Loucy (cell line): ENCODE measurements at regions not wholly inside any gene's neighbourhood (a gene's known extent, or its start where the extent isn't known, plus 50 kb on each side); places are given as distances from the start of the nearest gene placed in this dataset.

Experiments used
- H2AFZ ChIP-seq: fragments of 200-600 bp; sonication (generic); 2 replicates; pipeline ENCODE4 v1.6.0; 2016; ENCODE audit warnings: antibody characterized with exemption, mild to moderate bottlenecking, low read length, moderate library complexity
- H3F3A ChIP-seq: fragments of 200-600 bp; 2 replicates; pipeline ENCODE4 v1.6.0; 2016; ENCODE audit warnings: antibody characterized with exemption, low read depth, mild to moderate bottlenecking
- H3K27me3 ChIP-seq: fragments of 200-600 bp; sonication (generic); 2 replicates; pipeline ENCODE4 v1.6.1; 2014; ENCODE audit warnings: low read length, mild to moderate bottlenecking; ENCODE audit not compliant: insufficient read depth, poor library complexity, severe bottlenecking
- H3K36me3 ChIP-seq: fragments of 200-600 bp; sonication (generic); 2 replicates; pipeline ENCODE4 v1.6.1; 2016; ENCODE audit warnings: low read length; ENCODE audit not compliant: insufficient read depth
- H3K4me1 ChIP-seq: fragments of 200-600 bp; sonication (generic); 2 replicates; pipeline ENCODE4 v1.5.1; 2014; ENCODE audit warnings: low read length, mild to moderate bottlenecking; ENCODE audit not compliant: insufficient read depth, poor library complexity, severe bottlenecking
- H3K4me2 ChIP-seq: fragments of 200-600 bp; sonication (generic); 2 replicates; pipeline ENCODE4 v1.6.0; 2014; ENCODE audit warnings: antibody characterized with exemption, low read length, low read depth, mild to moderate bottlenecking; ENCODE audit not compliant: poor library complexity, severe bottlenecking
- H3K4me3 ChIP-seq: fragments of 200-600 bp; sonication (generic); 2 replicates; pipeline ENCODE4 v1.5.1; 2014; ENCODE audit warnings: low read length, mild to moderate bottlenecking, mixed read lengths; ENCODE audit not compliant: poor library complexity, severe bottlenecking
- H3K79me2 ChIP-seq: fragments of 200-600 bp; sonication (generic); 2 replicates; pipeline ENCODE4 v1.6.1; 2014; ENCODE audit warnings: low read length; ENCODE audit not compliant: insufficient read depth
- H3K9ac ChIP-seq: fragments of 200-600 bp; sonication (generic); 2 replicates; pipeline ENCODE4 v1.6.0; 2014; ENCODE audit warnings: mild to moderate bottlenecking, low read depth, low read length, moderate library complexity; ENCODE audit not compliant: poor library complexity, severe bottlenecking
- H3K9me2 ChIP-seq: fragments of 200-600 bp; sonication (generic); replicated peaks from 2 replicates; pipeline ENCODE4 v1.6.1; 2016; ENCODE audit warnings: low read depth, low read length, mixed read lengths
- H3K9me3 ChIP-seq: fragments of 200-600 bp; sonication (generic); 2 replicates; pipeline ENCODE4 v1.6.1; 2014; ENCODE audit warnings: mild to moderate bottlenecking, antibody characterized with exemption, low read length, low read depth; ENCODE audit not compliant: insufficient read depth
- H4K20me1 ChIP-seq: fragments of 200-600 bp; sonication (generic); 2 replicates; pipeline ENCODE4 v1.6.0; 2014; ENCODE audit warnings: antibody characterized with exemption, low read length, mild to moderate bottlenecking; ENCODE audit not compliant: insufficient read depth, poor library complexity, severe bottlenecking
- CTCF ChIP-seq: fragments of 200-600 bp; sonication (generic); conservative IDR thresholded peaks from 2 replicates; pipeline ENCODE4 v1.5.1; 2014; ENCODE audit warnings: mild to moderate bottlenecking, antibody characterized with exemption, low read length
- EZH2phosphoT487 ChIP-seq: fragments of 200-600 bp; IDR thresholded peaks from 2 replicates; pipeline ENCODE4 v1.6.1; 2018; ENCODE audit warnings: antibody characterized with exemption, mild to moderate bottlenecking, moderate library complexity, borderline replicate concordance

- no peak overlapping the region for H3K9ac ChIP-seq
- no peaks in the 10 kb centered on the region for H3K4me1 ChIP-seq
- no peak overlapping the region for H3K4me2 ChIP-seq
- no peak overlapping the region for H2AFZ ChIP-seq
- H3K36me3 ChIP-seq = no peaks in the 10 kb centered on the region
- H3K79me2 ChIP-seq = no peaks in the 10 kb centered on the region
- no peak for TF ChIP-seq CTCF
- no peak for TF ChIP-seq EZH2phosphoT487
- no peaks in the 10 kb centered on the region for H3K9me2 ChIP-seq
- no peaks in the 10 kb centered on the region for H3F3A ChIP-seq
- H3K27me3 ChIP-seq = no peaks in the 10 kb centered on the region
- H3K4me3 ChIP-seq = no peak overlapping the region
- no peaks in the 10 kb centered on the region for H3K9me3 ChIP-seq
- H4K20me1 ChIP-seq = no peaks in the 10 kb centered on the region
Measured at GRCh38 chr3:63042833-63043232, 167.6 kb upstream of the CADPS start.

- Histone ChIP-seq H4K20me1 (no peaks in the 10 kb centered on the region), H2AFZ (no peak overlapping the region), H3K4me2 (no peak overlapping the region), H3K79me2 (no peaks in the 10 kb centered on the region), H3K9ac (no peak overlapping the region), H3K4me1 (no peaks in the 10 kb centered on the region), H3K9me2 (no peaks in the 10 kb centered on the region), H3K27me3 (no peaks in the 10 kb centered on the region), H3K36me3 (no peaks in the 10 kb centered on the region), H3F3A (no peaks in the 10 kb centered on the region), H3K9me3 (no peaks in the 10 kb centered on the region), H3K4me3 (no peak overlapping the region)
- TF ChIP-seq CTCF (no peak), EZH2phosphoT487 (no peak)
Measured at GRCh38 chr3:63043631-63044030, 168.4 kb upstream of the CADPS start.

- Histone ChIP-seq H3K79me2 (no peaks in the 10 kb centered on the region), H4K20me1 (no peaks in the 10 kb centered on the region), H3K36me3 (no peaks in the 10 kb centered on the region), H3K9ac (no peak overlapping the region), H3K4me3 (no peak overlapping the region), H3K9me2 (no peaks in the 10 kb centered on the region), H3K4me1 (no peaks in the 10 kb centered on the region), H3K9me3 (no peaks in the 10 kb centered on the region), H2AFZ (no peak overlapping the region), H3F3A (no peaks in the 10 kb centered on the region), H3K27me3 (no peaks in the 10 kb centered on the region), H3K4me2 (no peak overlapping the region)
- no peak for TF ChIP-seq EZH2phosphoT487
- TF ChIP-seq CTCF = no peak
Measured at GRCh38 chr3:63046152-63046551, 170.9 kb upstream of the CADPS start.
